ENCODE measurements at regions not wholly inside any gene's neighbourhood (a gene's known extent, or its start where the extent isn't known, plus 50 kb on each side); places are given as distances from the start of the nearest gene placed in this dataset.

DNA sequence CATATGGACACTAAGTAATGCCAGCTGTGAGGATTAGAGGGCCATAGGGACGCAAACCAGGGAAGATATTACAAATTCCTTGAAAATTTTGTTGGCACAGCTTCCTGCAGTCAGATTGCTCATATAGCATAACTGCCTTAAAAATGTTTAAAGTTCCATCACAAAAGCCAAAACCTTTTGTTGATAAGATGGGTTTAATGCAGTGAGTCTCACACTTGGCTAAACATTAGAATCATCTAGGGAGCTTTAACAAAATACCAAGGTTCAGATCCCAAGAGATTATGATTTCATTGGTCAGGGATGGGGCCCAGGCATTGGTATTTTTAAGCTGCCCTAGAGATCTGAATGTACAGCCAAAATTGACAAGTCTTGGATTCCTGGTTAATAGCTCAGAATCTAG lies 376.5 kb upstream of the MAD2L1 start:
- TF ChIP-seq, protein P1, sequence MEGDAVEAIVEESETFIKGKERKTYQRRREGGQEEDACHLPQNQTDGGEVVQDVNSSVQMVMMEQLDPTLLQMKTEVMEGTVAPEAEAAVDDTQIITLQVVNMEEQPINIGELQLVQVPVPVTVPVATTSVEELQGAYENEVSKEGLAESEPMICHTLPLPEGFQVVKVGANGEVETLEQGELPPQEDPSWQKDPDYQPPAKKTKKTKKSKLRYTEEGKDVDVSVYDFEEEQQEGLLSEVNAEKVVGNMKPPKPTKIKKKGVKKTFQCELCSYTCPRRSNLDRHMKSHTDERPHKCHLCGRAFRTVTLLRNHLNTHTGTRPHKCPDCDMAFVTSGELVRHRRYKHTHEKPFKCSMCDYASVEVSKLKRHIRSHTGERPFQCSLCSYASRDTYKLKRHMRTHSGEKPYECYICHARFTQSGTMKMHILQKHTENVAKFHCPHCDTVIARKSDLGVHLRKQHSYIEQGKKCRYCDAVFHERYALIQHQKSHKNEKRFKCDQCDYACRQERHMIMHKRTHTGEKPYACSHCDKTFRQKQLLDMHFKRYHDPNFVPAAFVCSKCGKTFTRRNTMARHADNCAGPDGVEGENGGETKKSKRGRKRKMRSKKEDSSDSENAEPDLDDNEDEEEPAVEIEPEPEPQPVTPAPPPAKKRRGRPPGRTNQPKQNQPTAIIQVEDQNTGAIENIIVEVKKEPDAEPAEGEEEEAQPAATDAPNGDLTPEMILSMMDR (IDR thresholded peaks at IDR 0.05) = no peak
- TF ChIP-seq POLR2A (IDR thresholded peaks at IDR 0.05) = no peak
- TF ChIP-seq EP300 (IDR thresholded peaks at IDR 0.05) = no peak

Measured in ovary (tissue), 3 donors.